Left ventricle myocardium superior (tissue), 1 donor: ENCODE measurements at regions not wholly inside any gene's neighbourhood (a gene's known extent, or its start where the extent isn't known, plus 50 kb on each side); places are given as distances from the start of the nearest gene placed in this dataset.
"Not testable (repeated sequence)": the region's sequence is repeated elsewhere in the genome, so short reads cannot be mapped to it uniquely, and the experiment has no call there.

Experiments used
- ATAC-seq: fragments of 200-7000 bp; cut with Tn5 transposase; one replicate; pipeline ENCODE4 v1.9.1; 2020; ENCODE audit warnings: mild to moderate bottlenecking, moderate library complexity
- DNase-seq: peaks from one replicate; pipeline ENCODE4 v3.0.0-alpha.2; 2020
- intact Hi-C: fragments of 100-400 bp; cut with micrococcal nuclease; formaldehyde crosslinking; loops from one replicate; pipeline ENCODE4 v1.11.0; 2022
- donor health status: DM: no; HTN: yes; CAD: no; lungs with severe emphysema.

DNA sequence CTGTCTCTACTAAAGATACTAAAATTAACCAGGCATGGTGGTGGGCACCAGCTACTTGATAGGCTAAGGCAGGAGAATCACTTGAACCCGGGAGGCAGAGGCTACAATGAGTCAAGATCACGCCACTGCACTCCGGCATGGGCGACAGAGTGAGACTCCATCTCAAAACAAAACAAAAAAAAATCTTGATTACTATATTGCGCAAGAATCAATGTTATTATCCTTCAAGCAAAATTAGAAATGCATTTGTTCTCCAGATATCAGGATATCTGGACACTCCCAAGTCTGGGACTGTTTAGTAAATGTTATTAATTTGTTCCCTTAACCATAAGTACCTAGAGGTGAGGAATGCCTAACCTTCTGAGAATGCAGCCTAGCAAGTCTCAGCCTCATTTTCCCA, 992.2 kb upstream of the PCDH20 start:
- intact Hi-C loops, result no loop called here
- DNase-seq (no peak), ATAC-seq (no peak)

DNA sequence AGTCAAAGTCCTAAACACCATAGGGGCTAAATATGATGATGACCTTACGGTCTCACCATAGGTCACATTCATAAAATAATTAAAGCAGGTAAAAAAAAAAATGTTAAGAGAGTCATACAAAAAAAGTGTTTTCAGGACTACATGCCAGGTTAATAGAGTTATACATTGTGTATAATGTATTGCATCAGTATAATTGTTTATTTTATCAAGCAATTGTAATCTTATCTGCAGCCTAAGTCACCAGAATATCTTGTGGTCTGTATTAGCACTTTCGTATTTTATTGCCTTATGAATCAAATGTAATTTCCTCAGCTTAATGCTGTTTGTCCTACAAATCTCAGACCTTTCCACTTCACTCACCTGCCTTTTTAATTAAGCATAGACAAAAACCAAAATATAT, 972.9 kb upstream of the PCDH20 start:
- ATAC-seq, result no peak
- intact Hi-C loops, result no loop called here
- DNase-seq, result no peak

DNA sequence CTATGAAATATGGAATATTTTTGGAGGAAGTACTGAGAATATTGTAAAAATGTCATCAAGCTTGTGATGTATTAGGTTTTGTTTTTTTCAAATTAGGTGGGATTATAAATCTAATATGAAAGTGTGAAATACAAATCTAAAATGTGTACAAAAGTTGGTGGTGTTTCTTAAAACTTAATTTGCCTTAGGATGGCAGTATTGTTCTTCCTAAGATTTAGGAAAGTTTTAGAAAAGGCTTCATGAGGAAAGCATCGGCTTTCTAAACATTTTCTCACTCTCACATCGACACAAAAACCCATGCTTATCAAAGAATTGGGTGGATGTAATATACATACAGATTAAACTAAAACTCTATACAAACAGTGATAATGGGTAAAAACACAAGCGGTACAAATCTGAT, 972.0 kb upstream of the PCDH20 start:
- ATAC-seq (no peak), DNase-seq (no peak)
- intact Hi-C loops, result no loop called here

DNA sequence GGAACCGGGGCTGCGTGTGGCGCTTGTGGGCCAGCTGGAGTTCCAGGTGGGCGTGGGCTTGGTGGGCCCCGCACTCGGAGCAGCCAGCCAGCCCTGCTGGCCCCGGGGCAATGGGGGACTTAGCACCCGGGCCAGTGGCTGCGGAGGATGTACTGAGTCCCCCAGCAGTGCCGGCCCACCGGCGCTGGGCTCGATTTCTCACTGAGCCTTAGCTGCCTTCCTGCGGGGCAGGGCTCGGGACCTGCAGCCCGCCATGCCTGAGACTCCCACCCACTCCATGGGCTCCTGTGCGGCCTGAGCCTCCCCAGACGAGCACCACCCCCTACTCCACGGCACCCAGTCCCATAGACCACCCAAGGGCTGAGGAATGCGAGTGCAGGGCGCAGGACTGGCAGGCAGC, 963.6 kb upstream of the PCDH20 start:
- DNase-seq, ATAC-seq, intact Hi-C loops: not testable (repeated sequence)

DNA sequence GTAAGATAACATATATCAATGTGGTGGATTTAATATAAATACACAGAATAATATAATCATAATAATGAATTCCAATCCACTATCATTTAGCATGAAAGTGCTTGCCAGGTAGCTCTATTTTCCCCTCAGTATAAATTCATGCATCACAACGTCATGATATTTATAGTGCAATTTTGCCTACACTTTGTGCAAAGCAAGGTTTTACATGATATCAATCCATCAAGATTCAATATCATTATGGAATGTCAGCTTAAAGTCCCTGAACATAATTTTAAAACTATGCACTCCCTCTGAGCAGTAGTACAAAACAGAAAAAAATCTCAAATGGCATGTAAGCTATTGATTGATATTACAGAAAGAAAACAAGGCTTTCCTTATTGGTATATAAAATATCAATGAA, 962.2 kb upstream of the PCDH20 start:
- intact Hi-C loops, result no loop called here
- DNase-seq (no peak), ATAC-seq (no peak)

DNA sequence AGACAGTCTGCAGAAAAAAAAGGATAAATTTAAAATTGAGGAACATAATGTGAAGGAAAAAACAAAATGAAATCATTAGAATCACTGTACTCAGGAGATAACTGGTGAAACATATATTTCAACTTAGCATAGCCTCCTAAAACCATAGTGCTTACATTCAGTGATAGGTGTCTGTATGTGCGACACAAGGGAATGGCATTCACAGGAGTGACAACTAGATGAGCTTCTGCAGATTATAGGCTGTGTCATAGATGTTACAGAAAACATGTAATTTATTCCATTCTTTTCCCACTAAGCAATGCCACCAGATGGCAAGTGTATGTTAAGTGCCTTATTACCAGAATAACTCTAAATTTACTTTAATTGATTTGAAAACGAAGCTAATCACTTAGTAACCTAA, 960.0 kb upstream of the PCDH20 start:
- DNase-seq, result no peak
- no peak for ATAC-seq
- intact Hi-C loops, result no loop called here

DNA sequence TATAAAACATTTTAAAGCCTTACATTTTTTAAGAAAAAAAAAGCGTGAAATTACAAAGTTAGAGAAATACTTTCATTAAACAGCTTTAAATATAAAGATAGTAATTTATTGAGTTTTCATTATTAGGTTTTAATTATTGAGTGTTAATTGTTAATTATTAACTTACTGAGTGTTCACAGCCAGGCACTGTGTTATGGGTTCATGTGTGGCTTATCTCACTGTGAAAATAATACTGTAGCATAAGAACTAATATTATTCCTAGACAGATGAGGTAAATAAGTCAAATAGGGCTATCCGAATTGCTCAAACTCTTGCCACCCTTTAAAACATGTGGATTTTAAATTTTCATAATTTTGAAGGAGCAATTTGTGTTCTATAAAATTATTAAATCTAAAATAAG, 956.1 kb upstream of the PCDH20 start:
- no peak for DNase-seq
- no peak for ATAC-seq
- intact Hi-C loops, result no loop called here

DNA sequence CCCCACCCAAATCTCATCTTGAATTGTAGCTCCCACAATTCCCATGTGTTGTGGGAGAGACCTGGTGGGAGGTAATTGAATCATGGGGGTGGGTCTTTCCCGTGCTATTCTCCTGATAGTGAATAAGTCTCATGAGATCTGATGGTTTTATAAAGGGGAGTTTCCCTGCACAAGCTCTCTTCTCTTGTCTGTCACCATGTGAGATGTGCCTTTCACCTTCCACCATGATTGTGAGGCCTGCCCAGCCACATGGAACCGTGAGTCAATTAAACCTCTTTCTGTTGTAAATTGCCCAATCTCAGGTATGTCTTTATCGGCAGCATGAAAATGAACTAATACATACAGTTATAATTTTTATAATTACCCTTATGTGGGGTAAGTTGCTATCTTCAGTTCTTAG, 952.3 kb upstream of the PCDH20 start:
- DNase-seq, ATAC-seq, intact Hi-C loops: not testable (repeated sequence)

DNA sequence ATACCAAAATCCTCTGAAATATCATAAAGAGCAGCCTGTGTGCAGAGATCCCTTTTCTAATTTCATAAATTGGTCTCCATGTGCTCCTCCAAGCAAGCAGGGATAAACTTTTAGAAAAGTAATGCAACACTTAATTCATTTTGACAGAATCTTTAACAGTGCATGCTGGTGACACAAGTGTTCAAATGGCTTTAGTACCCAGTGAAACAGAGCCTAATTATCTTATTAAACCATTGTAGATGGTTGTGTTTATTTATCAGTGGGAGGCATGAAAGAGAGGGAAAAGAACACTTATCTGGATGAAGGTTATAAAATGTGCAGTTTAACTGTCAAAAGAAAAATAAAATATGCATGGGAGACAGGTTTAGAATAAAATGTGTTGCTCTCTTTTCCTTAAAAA, 945.0 kb upstream of the PCDH20 start:
- intact Hi-C loops, result no loop called here
- DNase-seq (no peak), ATAC-seq (no peak)

DNA sequence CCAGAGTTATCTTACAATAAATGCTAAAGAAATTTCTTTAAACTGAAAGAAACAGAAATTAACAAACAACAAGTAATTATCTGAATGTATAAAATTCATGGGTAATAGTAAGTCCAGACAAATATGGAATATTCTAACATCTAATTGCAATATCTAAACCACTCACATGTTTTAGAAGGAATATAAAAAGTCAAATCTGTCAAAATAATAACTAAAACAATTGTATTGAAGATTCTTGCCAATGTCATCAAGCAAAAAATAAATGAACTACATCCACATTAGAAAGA, 942.9 kb upstream of the PCDH20 start:
- ATAC-seq (no peak), DNase-seq (no peak)
- intact Hi-C loops, result no loop called here

DNA sequence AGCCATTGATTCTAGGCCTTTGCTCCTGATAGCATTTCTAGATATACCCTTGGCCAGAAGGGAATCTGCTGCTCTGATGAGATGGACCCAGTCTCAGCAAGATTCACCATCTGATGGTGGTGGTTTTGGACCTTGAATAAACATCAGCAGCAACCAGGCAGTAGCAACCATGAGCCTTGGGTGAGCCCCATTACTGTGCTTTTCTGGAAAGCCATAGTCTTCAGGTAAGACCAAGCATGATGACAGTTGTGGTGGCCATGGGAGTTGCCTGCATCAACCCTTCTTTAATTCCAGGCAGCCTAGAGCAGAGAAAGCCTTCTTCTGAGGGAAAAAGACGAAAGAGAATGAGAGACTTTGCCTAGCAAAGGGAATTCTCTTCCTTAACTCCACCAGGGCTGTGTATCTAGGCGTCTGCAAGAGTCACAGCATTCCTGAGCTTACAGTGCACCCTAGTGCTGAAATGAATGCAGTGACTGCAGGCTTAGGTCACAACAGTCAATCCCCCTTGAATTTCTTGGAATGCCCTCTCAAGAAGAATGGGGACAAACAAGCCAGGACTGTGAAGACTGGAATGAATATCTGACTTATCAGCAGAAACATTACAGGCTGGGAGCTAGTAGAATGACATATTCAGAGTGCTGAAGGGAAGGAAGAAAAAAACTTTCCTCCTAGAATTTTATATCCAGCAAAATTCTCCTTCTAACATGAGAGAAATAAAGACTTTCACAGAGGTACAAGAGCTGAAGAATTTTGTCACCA, 942.4 kb upstream of the PCDH20 start:
- DNase-seq, result no peak
- intact Hi-C loops, result no loop called here
- no peak for ATAC-seq

DNA sequence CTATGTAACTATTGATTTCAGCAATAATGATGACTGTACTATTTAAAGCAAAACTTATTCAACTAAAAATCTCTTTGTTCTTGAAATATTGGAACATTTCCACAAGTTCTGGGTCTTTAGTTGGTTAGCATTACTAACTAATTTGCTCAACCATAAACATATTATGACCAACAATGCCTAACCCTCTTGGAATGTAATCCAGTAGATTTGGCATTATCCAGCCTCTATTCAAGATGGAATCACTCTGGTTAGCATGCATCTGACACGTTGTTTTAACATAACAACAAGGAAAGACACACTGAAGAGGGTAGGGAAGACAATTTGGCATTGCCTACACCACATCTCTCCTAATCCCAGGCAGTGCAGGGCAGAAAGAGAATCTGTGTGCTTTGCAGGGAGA, 941.3 kb upstream of the PCDH20 start:
- ATAC-seq, result no peak
- intact Hi-C loops, result no loop called here
- DNase-seq, result no peak

DNA sequence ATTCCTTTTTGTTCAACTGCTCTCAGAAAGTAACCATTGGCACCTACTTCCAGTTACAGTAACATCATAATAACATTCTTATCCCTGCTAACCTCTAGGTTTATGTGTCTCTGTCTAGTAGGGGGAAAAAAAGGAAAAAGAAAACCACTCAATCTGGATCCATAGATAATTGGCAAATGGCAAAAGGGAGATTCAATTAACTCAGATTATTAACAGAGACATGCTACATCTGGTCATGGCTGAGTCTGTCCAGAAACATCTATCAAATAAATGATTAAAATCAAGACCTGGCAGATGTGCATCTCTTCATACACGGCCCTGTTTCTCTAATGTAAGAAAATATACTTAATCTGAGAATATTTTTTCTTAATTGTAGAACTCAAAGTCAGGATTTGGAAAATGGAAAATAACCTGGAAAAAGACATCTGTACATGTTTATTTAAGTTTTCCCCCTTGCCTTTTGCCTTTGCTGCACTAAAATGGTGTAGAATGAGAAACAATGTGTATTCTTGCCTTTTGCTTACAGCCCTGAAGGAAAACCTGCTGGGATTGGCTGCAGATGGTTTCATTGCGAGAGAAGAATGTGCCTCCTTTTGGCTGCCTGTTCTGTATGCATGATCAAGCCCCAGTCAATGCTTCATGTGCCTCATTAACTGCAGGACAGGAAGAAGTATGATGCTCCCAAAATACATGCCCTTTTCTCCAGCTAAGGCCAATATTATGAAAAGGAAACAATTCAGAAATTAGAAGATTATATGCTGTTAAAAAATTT, 921.6 kb upstream of the PCDH20 start:
- DNase-seq (no peak), ATAC-seq (no peak)
- intact Hi-C loops, result no loop called here

DNA sequence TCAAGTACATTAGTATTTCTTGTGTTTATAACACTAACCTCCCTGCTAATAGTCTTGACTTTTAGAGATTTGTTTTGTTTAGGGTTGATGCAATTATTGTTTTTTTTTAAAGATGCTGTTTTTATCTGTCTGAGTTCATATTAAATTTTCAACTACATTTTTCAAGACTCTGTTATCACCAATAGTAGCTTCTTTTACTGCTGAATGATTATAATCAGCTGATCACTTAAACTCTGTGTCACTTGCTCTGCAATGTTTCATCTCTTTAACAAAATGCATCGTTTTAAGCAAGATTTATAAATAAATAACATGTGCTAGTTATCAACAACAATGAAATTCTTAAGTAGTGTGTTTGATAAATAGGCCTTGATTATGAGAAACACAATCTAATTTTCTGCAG, 920.9 kb upstream of the PCDH20 start:
- DNase-seq (no peak), ATAC-seq (no peak)
- intact Hi-C loops, result no loop called here

DNA sequence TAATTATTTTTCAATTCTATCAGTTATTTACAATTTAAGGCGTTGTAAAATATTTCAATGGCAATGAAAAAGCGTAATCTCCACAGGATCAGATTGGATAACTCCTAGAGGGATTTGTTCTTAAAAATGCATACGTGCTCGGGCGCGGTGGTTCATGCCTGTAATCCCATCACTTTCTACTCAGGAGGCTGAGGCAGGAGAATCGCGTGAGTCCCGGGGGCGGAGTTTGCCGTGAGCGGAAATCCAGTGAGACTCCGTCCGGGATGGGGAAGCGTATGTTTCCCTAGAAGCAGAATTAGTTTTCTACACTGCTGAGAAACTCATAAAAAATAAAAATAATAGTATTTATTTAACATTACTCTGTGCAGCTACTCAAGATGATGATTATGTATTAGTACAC, 917.8 kb upstream of the PCDH20 start:
- DNase-seq (no peak), ATAC-seq (no peak)
- intact Hi-C loops, result no loop called here

DNA sequence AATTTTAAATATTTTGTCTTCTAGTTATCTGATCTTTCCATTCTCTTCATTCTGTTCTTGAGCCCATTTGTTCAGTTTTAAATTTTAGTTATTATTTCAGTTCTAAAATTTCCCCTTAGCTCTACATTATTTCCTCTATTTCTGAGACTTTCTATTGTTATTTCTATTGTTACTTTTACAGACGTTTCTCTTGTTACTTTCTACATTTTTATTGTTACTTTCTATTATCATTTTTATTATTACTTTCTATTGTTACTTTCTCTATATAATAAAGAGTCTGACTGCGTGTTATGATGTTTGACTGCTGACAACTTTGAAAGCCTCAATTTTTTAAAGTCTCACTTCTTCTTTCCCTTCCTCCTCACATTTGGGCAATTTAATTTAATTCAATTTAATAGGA, 915.7 kb upstream of the PCDH20 start:
- intact Hi-C loops, result no loop called here
- no peak for DNase-seq
- no peak for ATAC-seq

DNA sequence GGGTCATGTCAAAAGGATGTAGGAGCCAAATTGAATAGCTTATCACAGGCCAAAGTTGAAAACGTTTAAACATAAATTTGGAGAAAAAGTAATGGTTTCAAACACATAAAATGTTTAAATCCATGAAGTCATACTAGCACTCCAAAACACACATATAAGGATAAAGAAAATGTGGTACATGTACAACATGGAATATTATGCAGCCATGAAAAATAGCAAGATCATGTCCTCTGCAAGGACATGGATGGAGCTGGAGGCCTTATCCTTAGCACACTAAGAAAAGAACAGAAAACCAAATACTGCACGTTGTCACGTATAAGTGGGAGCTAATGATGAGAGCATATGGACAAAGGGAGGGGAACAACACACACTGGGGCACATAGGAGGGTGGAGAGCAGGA, 911.7 kb upstream of the PCDH20 start:
- no peak for ATAC-seq
- intact Hi-C loops, result no loop called here
- DNase-seq, result no peak

DNA sequence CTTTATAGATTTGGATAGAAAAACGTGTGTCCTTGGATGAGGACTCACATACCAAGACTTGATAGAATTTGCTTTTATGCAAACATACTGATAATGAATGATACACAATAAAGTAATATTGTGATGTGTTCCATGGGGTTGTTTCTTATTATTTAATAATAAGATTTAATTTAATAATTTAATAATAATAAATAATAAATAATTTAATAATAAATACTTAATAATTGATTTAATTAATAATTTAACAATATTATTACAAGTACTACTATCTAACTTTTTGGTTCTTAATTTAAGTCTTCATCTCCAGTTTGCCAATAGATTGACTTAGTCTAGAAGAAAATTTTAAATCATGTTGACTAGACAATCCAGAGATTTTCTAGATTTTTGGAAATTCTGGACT, 909.2 kb upstream of the PCDH20 start:
- intact Hi-C loops, result no loop called here
- no peak for DNase-seq

DNA sequence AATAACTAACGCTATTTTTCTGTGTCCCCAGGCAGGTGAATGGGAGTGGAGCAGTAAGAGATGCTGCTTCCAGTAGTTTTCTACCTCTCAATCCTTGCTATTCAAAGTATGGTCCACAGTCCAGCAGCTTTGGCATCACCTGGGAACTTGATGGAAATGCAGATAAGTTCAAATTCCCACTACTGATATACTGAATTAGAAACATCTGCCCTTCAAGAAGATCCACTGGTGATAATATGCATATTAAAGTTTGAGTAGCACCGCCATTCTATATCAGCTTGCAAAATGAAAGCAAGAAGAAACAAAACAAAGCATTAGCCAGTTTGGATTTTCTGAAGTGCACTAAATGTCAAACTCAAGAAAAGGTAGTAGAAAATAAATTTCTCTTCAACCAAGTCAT, 906.2 kb upstream of the PCDH20 start:
- no peak for DNase-seq
- intact Hi-C loops, result no loop called here
- no peak for ATAC-seq

More for the DNA sequence above, 909.2 kb upstream of the PCDH20 start:
- ATAC-seq, result no peak

DNA sequence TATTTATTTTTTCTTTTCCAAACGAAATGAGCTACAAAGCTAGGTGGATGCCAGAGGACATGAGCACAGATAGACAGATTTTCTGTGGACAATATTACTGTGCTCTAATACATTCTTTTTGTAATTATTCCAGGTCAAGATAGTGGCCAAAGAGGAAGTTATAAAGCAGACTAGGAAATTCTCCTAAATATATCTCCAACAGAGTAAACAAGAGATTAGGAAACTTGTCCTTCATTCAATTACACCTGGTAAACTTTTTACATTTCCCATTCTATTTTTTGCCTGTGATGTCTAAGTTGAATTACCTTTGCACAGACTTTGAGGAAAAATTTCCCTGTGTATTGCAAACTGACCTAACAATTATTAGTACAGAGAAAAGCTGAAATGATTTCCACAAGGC, 905.5 kb upstream of the PCDH20 start:
- intact Hi-C loops, result no loop called here
- DNase-seq, result no peak
- ATAC-seq, result no peak
